LHCN-M2 (cell line): ENCODE measurements at regions not wholly inside any gene's neighbourhood (a gene's known extent, or its start where the extent isn't known, plus 50 kb on each side); places are given as distances from the start of the nearest gene placed in this dataset.

Source experiments
- DNase-seq: peaks from one replicate; pipeline ENCODE4 v3.0.0-alpha.2; 2012; ENCODE audit warnings: low read depth

DNA sequence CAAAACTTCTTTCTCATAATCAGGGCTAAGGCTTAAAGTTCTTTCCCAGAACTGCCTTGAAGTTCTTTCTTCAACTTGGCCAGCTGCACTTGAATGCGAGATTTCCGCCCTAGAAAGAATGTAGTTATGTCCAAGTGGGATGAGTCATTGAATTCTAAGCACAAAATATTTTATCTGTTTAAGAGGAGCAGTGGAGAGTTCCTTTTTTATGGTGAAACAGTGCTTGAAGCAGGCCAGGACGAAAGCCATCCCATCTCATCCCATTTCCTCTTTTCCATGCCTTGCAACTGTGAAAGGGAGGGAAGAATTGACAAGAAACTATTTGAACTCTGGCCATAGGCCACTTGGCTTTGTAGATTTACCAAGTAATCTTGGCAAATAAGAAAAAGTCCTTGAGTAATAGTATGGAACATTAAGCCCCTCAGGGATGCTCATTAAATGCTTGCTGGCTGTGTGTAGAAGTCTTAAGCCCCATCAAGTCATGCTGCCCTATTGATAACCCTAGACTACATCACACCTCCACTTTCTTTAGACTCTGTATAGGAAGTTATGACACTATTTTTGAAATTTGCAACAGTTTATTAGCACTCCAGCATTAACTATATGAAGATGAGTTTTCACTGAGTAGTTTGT lies 174.5 kb downstream of the KCTD12 start:
- peak; percentile 93 for DNase-seq

- DNase-seq, result no peak
Measured at GRCh38 chr13:76709851-76710250, 176.4 kb downstream of the KCTD12 start.

GRCh38 chr13:76708138-76708688 lies 178.0 kb downstream of the KCTD12 start:
- no peak for DNase-seq

- peak; percentile 62 for DNase-seq
Measured at GRCh38 chr13:76707360-76707759, 178.8 kb downstream of the KCTD12 start.

GRCh38 chr13:76703621-76704288 lies 182.4 kb downstream of the KCTD12 start:
- no peak for DNase-seq

DNA sequence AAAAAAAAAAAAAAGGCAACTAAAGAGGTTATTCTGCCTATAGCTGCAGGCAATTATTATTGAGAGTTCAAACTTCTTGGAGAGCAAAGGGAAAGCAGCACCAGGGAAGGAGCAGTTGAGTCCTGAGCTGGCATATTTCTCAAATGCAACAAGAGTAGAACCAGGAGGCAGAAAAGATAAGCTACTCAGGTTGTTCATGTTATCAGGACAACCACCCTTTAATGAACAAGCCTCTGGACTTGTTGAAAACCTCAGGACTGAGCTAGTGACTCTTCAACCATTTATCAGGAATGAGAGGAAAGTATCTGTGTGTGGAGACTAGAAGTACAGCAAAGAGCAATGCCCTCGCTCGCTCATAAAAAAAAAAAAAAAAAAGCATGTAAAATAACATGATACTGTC lies 183.0 kb downstream of the KCTD12 start:
- no peak for DNase-seq

DNA sequence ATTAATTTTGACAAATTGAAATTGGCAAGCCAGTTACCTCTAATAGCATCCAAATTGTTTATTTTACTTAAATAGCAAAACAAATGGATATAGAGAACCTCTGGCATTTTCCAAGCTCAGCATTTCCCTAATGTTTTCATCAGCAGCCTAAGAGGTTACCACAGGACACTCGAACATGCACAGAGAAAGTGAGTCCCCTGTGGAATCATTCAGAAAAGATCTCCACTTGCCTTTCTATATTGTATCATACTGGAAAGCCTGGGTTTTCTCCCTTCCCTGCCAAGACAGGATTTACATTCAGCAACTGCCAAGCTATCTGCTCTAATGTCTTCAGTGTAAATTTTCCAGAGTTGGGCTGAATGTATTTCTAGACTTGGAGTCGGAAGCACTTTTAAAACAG lies 188.9 kb downstream of the KCTD12 start:
- no peak for DNase-seq

DNA sequence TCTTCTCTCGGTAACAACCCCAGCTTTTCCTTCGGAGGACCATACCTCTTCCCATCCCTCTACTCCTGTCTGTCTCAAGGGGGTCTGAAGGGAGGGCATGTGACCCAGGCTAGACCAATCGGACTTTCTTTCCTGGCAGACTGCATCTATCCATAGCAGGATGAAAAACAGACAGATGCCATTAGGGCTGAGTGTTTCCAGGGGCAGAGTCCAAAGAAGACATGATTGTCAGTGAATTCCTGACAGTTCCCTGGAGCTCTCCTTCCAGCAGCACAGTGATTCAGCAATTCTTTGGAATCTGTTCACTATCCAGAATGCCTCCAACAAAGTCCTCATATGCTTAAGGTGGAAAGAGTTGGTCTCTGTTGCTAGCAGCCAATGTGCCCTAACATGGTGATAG lies 189.8 kb downstream of the KCTD12 start:
- DNase-seq, result peak; percentile 35

DNA sequence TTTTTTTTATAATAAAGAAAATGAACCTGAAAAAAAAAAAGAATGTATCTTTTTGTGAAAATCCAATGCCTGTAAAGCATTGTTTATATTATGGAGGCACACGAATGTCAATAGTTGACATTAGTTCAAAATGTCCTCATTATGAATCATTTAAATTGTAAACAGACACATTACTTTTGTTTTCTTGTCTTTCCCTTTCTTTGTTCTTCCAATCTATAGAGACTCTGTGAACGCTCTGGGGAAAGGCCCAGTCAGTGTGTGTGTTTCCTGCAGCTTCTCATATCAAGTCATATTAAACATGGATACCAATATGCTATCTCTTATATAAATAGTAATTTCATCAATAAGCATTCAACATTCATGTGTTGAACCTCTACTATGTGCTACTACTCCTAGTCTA lies 193.1 kb downstream of the KCTD12 start:
- no peak for DNase-seq

- DNase-seq, result no peak
Measured at GRCh38 chr13:76692346-76692745, 193.9 kb downstream of the KCTD12 start.

DNA sequence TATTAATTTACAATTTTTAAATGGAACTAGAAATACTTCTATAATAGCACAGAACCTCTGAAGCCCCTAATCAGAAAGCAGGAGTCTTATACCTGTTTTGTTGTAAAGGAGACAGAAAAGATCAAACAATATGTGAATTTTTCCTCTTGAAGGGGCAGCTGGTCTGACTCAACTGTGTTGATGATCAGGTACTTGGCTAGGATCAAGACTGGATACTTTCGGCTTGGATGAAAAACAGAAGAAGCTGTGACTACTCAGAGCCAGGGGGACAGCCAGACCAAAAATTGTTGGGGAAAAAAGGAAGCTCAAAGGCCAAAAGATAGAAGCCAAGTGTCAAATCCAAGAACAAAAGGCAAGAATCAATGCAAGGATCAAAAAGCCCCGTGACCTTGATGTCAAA lies 195.6 kb downstream of the KCTD12 start:
- no peak for DNase-seq

DNA sequence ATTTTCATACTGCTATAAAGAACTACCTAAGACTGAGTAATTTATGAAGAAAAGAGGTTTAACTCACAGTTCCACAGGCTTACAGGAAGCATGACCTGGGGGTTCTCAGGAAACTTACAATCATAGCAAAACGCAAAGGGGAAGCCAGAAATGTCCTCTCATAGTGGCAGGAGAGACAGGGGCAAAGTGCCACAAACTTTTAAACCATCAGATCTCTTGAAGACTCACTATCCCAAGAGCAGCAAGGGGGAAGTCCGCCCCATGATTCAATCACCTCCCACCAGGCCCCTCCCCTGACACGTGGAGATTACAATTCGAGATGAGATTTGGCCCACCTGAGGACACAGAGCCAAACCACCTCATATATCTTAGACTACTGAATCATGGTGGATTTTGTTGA lies 198.7 kb downstream of the KCTD12 start:
- DNase-seq, result no peak

DNA sequence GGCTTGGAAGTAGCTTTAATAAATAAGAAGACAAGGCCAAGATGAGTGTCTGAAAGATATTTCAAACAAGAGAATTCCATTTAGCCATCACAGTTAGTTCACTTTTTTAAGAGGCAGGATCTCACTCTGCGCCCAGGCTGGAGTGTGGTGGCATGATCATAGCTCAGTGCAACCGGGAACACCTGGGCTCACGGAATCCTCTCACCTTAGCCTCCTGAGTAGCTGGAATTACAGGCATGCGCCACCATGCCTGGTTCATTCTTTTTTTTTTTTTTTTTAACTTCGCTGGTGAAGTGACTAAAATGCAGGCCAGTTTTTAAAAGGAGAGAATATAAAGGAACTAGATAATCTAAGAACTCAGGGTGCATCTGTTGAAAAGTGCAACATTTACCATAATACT lies 200.3 kb downstream of the KCTD12 start:
- DNase-seq, result no peak

DNA sequence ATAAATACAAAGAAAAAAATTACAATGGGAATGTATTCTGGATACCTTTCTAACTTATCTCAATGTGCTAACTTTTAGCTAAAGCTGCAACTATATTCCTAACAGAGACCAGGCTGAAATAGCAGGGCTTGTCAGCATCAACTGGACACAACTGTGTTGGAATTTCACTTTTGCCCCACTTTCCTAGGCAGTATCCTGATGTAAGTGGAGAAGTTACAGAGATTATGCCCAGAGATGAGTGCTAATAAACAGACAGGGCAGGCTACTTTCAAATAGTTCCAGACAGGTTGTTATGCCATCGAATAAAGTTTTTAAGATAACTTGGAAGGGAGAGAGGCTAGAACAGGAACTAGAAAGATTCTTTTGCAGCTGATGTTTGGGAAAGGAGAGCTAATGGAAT lies 201.9 kb downstream of the KCTD12 start:
- DNase-seq, result no peak

DNA sequence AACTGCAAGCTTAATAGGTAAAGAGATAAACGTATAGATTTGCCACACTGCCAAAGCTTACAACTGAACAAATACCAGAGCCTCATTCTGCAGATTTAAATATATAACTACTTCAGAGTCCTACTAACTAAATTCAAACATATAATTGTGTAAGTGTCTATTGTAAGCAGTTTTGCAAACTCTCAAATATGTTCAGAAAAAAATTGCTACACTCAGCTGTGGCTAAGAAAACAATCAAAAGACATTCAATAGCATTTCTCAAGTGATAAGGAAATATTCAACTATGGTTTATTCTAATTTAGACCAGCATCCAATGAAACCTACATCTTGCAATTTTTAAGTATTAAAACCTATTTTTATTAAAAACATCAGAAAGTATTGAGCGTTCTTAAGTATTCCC lies 202.4 kb downstream of the KCTD12 start:
- DNase-seq, result no peak

DNA sequence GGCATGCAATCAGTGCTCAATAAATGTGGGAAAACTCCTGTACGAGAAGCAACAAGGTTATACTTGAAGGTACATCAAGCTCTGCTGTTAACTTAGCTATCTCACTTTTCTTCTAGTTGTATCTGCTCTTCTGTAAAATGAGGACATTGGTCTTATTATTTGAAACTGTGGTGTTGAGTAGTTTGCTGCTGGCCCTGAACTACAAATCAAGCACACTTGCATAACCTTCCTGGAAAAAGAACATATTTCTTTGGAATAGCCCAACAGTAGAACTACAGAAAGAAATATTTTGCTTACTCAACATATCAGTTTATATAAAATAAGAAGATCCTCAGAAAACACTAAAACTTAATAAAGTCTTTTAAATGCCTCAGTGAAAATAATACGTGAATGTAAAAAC lies 203.0 kb downstream of the KCTD12 start:
- DNase-seq, result no peak

DNA sequence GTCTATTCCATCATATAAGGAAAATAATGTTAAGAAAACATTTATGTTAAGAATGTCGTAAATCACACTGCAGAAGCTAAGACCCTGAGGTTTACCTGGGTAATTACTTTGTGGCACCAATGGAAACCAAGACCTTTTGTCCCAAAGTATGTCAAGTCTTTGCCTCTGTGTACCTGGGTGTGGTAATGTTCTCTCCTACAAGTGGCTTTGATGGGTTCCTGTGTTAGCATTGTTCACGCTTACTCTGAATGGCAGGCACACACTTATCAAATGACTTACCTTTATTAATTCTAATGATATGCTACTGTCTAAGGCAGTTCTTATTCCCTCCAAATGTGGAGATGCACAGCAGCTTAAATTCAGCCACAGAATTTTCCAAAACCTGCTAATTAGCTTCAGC lies 206.1 kb downstream of the KCTD12 start:
- no peak for DNase-seq

GRCh38 chr13:76677043-76677442 lies 209.2 kb downstream of the KCTD12 start:
- DNase-seq, result peak; percentile 88

DNA sequence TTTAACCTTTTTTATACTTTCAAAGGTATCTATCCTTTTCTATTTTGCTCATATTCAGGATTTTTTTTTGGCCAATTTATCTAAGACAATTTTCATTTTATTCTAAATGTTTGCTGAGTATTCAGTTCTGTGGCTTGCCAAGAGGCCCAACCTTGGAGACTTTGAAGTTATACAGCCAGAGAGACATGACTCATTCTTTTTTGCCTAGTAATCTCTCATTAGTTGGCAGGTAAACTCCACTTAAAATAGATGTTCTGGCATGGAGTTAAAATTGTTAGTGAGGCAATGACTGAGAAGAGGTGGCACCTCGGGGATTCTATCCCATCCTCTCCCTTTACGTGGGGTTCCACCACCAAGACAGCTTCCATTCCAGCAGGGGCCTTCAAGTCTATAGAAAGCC lies 213.8 kb downstream of the KCTD12 start:
- DNase-seq, result peak; percentile 31

- DNase-seq, result no peak
Measured at GRCh38 chr13:76668716-76669115, 217.5 kb downstream of the KCTD12 start.

- no peak for DNase-seq
Measured at GRCh38 chr13:76668141-76668540, 218.1 kb downstream of the KCTD12 start.

DNA sequence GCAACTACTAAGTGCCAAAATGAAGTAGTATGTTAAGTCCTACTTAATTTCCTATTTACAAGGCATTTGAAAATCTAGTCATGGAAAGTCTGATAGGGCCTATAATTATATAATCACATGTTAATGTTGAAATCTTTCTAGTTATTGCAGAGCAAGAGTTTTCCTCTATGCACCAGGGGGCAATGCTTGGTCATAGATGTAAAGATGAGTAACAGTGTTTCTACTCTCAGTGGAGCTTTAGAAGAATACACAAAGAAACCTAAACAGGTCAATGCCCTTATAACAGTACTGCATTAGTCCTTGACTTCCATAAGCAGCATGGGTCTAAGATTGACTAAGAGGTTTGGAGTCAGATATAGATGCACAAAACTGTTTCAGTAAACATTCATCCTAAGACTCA lies 218.7 kb downstream of the KCTD12 start:
- peak; percentile 68 for DNase-seq

DNA sequence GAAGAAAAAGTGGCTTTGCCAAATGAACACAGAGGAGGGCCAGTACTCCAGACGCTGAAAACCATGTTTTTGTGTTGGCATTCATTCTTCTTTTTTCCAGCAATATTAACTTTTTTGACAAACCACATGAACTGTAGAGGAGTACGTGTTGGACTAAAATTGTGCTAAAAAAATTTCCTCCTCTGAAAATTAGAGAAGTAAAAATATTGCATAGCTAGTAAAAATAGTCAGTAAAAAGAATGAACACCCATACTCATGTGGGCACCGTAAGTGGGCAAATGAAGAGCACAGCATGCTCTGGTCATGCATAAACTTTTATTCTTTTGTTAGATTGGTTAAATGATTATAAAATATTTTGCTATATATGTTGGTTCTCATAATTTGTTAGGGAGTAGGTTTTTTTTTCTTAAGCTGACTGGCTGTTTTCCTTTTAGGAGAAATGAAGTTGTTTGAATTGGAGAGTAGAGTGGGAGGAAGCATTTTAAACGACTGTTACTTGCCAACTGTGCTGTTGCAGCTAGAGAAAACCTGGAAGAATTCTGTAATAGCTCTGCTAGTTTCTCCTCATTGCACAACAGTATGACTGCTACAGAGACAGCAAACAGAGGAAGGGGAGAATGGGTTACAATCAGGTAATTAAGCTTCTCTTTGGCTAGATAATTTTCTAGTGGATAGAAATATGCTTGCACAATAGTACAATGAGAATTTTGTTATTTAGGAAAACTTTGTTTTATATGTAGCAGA lies 222.4 kb downstream of the KCTD12 start:
- DNase-seq, result peak; percentile 18
